AG09319 (cell line): ENCODE measurements at regions not wholly inside any gene's neighbourhood (a gene's known extent, or its start where the extent isn't known, plus 50 kb on each side); places are given as distances from the start of the nearest gene placed in this dataset.

ENCODE experiments used
- DNase-seq: peaks from one replicate; pipeline ENCODE4 v3.0.0-alpha.2; 2010; ENCODE audit warnings: low read depth; ENCODE audit errors: extremely low read depth
- CTCF ChIP-seq: IDR thresholded peaks from 2 replicates; pipeline ENCODE4 v1.5.1; 2011; ENCODE audit warnings: low read depth, mild to moderate bottlenecking, inconsistent platforms, low read length, moderate library complexity

- DNase-seq = no peak
- no peak for TF ChIP-seq CTCF
Observed at GRCh38 chr2:129467012-129467779, 512.3 kb upstream of the RAB6C start.

- no peak for DNase-seq
- TF ChIP-seq CTCF = no peak
Observed at GRCh38 chr2:129467941-129468340, 511.5 kb upstream of the RAB6C start.

GRCh38 chr2:129468879-129469278 lies 510.6 kb upstream of the RAB6C start:
- DNase-seq = no peak
- TF ChIP-seq CTCF = no peak

- TF ChIP-seq CTCF = no peak
- no peak for DNase-seq
Observed at GRCh38 chr2:129469389-129469788, 510.1 kb upstream of the RAB6C start.

GRCh38 chr2:129469871-129470270 lies 509.6 kb upstream of the RAB6C start:
- DNase-seq = no peak
- no peak for TF ChIP-seq CTCF

GRCh38 chr2:129478902-129479517 lies 500.5 kb upstream of the RAB6C start:
- TF ChIP-seq CTCF = no peak
- DNase-seq = no peak

GRCh38 chr2:129479892-129480291 lies 499.6 kb upstream of the RAB6C start:
- no peak for TF ChIP-seq CTCF
- DNase-seq = no peak
